PC-9 (cell line): ENCODE measurements at regions not wholly inside any gene's neighbourhood (a gene's known extent, or its start where the extent isn't known, plus 50 kb on each side); places are given as distances from the start of the nearest gene placed in this dataset.

ENCODE experiments used
- CTCF ChIP-seq: fragments of 200-600 bp; sonication (generic); conservative IDR thresholded peaks from 2 replicates; pipeline ENCODE4 v1.6.1; 2017; ENCODE audit warnings: mixed run types, antibody characterized with exemption, mild to moderate bottlenecking, moderate library complexity
- EZH2 ChIP-seq: fragments of 200-600 bp; sonication (generic); IDR thresholded peaks from 2 replicates; pipeline ENCODE4 v1.8.0; 2017; ENCODE audit warnings: antibody characterized with exemption, low read depth

- TF ChIP-seq CTCF = no peak
- no peak for TF ChIP-seq EZH2
These were observed 101.2 kb upstream of the CTSC start for GRCh38 chr11:88438721-88439120.
